CD1c-positive myeloid dendritic cell (primary cell): ENCODE measurements at regions not wholly inside any gene's neighbourhood (a gene's known extent, or its start where the extent isn't known, plus 50 kb on each side); places are given as distances from the start of the nearest gene placed in this dataset.

Experiments used
- DNase-seq: peaks from one replicate; pipeline ENCODE4 v3.0.0-alpha.2; 2016; ENCODE audit errors: extremely low spot score

DNA sequence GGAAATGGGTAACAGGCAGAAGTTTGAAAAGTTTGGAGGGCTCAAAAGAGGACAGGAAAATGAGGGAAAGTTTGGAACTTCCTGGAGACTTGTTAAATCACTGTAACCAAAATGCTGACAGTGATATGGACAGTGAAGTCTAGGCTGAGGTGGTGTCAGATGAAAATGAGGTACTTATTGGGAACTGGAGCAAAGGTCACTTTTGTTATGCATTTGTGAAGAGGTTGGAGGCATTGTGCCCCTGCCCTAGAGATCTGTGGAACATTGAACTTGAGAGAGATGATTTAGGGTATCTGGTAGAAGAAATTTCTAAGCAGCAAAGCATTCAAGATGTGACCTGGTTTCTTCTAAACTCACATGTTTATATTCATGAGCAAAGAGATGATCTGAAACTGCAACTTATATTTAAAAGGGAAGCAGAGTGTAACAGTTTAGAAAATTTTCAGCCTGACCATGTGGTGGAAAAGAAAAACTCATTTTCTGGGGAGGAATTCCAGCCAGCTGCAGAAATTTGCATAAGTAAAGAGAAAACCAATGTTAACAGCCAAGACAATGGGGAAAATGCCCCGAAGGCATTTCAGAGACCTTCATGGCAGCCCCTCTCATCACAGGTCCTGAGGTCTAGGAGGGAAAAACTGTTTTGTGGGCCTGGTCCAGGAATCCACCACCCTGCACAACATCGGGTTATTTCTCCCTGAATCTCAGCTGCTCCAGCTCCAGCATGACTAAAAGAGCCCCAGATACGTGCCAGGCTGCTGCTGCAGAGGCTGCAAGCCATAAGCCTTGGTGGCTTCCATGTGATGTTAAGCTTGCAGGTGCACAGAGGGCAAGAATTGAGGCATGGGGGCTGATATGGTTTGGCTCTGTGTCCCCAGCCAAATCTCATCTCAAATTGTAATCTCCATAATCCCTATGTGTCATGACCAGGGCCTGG lies 632.5 kb upstream of the GNPDA2 start:
- DNase-seq, result no peak

DNA sequence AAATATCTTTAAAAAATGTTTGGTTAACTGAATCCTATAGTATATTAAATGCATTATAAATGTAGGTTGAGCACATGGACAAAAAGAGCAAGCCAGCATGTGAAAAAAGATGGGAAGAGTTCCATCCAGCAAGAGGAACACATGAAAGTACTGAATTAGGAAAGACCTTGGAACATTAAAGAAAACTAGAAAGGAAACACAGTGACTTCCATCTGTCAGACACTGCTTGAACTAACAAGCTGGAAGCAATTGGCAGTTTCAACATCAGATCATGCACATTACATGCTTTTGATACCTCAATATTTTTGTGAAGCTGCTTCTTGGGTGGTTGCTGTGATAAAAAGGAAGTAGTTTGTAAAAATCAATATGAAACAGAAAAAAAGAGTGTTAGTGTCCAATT lies 626.8 kb upstream of the GNPDA2 start:
- DNase-seq, result no peak

DNA sequence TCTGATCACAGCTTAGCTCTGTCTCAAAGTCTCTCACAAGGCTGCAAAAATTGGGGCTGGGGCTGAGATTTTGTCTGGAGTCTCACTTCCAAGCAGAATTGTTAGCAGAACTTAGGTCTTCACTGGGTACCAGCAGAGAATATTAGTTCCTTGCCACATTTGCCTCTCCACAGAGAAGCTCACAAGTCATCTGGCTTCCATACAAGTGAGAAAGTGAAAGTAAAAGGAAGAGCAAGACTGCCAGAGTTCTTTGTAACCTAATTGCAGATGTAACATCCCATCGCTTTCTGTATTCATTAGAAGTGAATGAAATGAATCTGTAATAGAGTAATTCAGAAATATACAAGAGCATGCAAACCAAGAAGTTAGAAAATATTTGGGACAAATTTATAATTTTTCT lies 624.1 kb upstream of the GNPDA2 start:
- no peak for DNase-seq

DNA sequence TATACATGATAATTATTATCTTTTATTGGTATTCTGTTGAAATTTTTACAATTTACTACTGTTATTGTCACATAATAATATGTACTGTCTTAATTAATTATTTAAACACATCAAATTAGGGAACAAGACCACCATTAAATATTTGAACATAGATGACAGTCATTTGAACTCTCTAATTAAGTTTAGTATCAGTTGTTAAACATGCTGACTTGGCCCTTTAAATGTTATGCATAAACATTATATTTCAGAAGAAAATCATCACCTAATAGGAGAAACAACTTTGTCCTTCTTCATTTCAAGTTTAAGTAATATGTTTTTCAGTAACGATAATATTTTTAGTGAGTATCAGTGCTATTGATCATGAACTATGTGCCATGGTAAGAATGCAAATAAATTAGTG lies 623.5 kb upstream of the GNPDA2 start:
- no peak for DNase-seq

DNA sequence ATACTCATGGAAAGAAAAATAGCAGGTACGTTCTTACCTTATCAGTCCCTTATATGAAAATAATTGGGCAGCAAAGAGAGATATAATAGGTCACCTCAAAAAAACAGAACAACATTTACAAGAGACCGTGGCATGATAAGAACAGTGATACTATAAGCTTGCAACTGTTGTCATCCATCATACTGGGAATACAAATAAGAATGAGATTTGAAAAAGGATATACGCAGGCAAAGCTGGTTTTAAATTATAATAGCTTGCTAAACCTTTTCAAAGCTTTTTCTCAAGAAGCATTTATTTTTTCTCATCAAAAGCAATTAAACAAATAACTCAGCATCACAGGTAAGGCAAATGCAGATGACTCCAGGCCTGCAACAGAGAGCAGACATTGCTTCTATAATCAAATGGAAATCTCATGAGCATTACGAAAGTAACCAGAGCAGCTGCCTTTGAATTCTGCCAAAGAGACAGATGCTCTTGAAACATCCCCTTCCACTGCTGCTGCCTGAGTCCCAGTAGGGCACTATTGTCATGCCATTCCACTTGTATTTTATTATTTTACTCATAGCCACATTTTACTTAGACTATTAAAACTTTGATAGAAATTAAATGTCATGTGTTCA lies 620.6 kb upstream of the GNPDA2 start:
- DNase-seq, result no peak

DNA sequence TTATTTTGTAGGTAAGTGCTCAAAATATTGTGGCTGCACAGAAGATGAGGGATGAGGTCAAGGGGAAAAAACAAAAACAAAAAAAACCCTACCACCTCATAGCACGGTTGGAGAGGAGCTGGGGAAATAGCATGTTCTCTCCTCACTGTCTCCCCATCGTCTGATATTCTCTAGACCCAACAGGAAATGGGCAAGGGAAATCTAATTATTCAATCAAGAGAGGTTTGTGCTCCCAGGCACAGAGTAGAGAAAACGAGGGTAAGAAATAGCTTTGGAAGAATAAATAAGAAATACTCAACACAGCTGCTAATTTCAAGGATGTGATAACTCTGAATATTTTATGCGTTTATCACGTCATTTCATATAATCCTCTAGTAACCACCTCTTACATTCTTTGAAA lies 619.2 kb upstream of the GNPDA2 start:
- no peak for DNase-seq

DNA sequence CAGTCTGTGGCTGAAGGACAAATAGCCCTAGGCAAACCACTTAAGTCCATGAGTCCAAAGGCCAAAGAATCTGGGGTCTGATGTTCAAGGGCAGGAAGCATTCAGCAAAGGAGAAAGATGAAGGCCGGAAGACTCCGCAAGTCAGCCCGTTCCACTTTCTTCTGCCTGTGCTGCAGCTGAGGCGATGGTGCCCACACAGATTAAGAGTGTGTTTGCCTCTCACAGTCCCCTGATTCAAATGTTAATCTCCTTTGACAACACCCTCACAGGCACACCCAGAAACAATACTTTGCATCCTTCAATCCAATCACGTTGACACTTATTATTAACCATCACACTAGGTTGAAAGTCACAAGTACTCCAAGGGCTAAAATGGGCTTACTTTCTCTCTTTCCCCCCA lies 605.4 kb upstream of the GNPDA2 start:
- no peak for DNase-seq

DNA sequence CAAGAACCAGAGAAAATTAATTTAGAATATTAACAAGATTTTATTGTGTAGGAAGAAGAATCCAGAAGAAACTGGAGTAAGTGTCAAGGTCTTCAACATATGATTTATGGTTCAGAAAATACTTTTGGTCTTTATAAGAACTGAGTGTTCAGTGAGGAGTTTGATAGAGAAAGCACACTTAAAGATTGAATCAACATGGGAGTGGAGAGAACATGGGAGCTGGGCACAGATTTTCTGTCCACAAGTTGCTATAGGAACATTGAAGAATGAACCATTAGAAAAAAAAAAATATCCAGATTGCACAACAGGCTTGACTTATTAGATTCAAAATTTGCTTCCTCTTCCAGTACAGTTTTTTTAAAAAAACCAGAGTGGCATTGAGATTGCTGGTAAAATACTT lies 601.2 kb upstream of the GNPDA2 start:
- no peak for DNase-seq

DNA sequence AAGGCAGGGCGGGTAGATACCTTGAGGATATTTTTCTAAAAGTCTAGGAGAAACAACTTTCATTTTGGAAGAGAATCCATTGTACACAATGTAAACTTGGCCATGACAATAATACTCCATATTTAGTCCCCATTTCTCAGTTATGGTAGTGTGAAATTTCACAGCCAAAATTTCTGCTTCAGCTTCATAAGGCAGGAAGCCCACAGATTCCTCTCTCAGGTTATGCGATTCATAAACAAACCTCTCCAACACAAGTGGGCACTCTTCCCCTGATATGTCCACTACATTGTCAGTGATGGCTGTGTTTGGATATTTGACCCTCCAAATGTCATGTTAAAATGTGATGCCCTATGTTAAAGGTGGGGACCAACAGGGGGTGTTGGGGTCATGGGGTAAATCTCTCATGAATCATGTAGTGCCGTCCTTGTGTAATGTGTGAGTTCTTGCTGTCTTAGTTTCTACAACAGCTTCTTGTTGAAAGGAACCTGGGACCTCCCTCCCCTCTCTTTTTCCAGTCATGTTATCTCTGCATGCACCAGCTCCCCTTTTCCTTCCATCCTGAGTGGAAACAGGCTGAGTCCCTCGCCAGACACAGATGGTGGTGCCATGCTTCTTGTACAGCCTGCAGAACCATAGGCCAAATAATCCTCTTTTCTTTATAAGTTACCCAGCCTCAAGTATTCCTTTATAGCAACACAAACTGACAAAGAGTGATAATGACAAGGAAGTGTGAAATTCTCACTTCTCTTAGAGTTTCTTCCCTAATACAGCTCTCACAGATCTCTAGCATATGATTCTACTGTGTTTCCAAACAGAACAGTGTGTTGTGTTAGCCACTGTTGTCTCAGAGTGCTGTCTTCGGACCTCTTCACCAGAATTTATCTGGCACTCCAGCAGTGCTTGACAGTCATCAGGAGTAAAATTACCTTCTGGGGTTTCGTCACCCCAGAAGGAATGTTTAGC lies 598.4 kb upstream of the GNPDA2 start:
- DNase-seq, result no peak

DNA sequence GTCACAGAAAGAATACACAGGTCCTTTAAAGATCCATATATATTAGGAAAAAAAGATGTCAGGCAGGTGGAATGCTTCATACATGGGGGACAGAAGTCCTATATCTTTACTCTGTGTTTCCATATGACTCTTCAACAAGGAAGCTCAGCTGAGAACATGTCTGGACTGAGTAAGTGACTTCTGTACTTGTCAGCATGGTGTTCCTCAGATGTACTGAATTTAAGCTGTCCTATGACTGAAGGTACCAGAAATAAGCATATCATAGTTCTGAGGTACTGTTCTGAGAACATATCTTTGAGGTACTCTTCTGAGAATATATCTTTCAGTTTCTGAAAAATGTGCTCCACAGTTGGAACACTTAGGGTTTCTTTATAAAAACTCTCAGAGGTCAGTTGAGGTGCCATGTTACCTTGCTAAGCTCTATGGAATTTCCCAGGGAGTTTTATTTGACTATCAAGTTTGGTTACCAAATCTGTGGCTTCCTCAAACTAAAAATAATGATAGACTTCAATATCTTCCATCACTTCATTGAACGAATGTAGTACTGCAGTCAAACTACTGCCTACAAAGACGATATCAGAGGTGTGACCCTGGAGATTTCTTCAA lies 597.2 kb upstream of the GNPDA2 start:
- no peak for DNase-seq

DNA sequence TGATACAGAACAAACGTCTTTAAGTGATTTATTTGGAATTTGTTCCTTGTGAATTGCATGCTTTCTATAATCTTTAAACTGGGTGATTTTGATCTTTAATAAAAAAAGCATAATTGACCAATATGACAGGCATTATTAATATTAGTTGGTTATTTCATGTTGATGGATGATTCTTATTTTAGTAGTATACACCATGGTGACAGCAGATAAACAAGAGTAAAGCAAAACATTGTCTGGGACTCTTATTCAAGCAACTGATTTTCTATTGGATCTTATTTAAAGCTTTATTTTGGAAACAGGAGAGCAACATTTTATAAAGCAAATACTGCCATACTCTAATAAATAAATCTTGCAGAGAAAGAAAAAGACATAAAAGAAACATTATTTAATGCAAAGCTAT lies 591.4 kb upstream of the GNPDA2 start:
- DNase-seq, result no peak

DNA sequence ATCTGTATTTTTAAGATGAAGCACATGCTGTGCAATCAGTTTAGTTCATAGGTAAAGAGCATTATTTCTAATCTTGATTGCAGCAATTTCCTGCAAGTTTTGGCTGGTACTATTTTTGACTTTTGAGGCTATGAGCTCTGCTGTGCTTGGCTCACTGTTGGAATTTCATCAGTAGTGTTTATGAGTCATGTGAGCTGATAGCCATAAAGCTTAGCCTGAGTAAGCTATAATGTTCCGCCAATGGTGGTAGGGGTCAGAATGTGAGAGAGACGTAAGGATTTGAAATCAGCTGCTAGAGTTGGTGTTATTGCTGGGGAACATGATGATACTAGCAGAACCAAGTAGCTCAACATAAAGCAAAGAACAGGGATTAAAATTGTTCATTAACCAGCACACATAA lies 590.9 kb upstream of the GNPDA2 start:
- no peak for DNase-seq

DNA sequence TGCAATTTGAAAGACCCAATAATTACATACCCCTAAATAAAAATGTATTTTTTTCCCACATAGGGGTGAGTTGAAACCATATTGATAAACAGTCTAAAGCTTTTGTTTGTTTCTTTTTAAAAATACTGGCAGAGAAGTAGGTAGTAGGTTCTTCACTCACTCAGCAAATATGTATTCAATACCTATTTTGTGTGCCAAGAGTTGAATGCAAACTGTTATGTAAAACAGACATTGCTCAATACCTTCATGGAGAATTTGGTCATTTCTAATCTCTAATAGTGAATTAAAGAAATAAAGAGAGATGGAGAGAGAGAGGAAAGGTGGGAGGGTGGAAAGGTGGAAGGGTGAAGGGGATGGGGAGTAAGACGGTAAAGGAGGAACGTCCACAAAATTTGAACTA lies 589.9 kb upstream of the GNPDA2 start:
- DNase-seq, result no peak

DNA sequence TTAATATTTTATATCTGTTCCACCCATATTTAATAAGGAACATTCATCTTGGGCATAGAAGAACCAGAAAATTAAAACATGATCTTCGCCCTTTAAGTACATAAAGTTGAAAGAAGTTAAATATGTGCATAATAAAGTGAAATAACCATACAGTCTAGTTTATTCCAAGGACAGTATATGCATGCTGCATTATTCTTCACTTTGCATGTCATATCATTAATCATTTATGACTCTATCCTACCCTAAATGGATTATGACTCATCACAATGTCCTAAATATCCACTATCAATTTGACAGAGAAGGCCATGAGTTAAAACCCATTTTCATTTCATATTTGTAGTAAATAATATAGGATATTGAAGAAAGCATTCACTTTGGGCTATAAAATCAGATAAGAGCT lies 576.5 kb upstream of the GNPDA2 start:
- no peak for DNase-seq

DNA sequence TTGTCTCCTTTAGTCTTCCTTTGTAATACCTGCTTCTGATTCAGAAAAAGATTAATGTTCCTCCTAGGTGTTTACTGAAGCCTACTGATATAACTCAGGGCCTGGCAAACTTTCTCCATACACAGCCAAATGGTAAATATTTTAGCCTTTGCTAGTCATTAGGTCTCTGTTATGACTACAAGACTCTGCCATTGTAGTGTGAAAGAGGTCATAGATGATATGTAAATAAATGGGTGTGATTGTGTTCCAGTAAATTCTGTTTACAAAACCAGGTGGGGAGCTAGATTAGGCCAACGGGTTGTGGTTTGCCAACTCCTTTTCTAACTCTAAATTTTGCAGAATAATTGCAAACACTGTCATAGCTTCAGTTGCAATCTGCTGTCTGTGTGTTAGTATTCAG lies 568.1 kb upstream of the GNPDA2 start:
- no peak for DNase-seq

DNA sequence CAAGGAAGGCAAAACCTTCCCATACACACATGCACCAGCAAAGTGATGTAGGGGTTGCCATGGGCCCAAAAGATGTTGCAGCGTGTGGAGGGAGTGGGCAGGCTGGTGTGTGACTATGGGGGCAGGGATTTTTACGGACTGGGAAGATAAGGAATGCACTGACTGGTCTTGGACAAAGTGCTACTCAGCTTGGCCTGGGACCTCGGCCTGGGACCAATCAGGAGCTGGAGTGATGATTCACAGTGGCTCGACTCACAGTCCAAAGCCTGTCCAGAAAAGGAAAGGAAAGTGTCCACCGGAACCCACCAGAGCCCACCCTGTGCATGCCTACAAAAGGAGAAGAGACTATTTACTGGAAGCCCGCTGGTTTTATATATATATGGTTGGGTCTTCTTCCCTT lies 567.0 kb upstream of the GNPDA2 start:
- DNase-seq, result no peak

DNA sequence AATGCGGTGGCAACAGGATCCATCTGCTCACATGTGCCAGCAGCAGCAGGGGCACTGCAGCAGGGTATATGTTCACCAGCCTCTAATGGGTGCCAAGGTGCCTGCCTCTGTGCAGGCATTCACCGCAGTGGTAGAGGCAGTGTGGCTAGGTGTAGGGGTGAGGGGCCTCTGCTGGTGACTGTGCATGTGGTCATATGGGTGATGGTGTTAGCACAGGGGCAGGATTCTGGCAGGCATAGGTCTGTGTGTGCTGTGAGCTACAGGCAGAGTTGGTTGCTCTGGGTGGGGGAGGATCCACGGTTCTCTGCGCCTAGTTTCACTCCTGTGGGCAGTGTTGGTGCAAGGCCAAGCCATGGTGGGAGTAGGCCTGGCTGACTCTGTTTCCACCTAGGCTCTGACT lies 566.5 kb upstream of the GNPDA2 start:
- DNase-seq, result no peak

DNA sequence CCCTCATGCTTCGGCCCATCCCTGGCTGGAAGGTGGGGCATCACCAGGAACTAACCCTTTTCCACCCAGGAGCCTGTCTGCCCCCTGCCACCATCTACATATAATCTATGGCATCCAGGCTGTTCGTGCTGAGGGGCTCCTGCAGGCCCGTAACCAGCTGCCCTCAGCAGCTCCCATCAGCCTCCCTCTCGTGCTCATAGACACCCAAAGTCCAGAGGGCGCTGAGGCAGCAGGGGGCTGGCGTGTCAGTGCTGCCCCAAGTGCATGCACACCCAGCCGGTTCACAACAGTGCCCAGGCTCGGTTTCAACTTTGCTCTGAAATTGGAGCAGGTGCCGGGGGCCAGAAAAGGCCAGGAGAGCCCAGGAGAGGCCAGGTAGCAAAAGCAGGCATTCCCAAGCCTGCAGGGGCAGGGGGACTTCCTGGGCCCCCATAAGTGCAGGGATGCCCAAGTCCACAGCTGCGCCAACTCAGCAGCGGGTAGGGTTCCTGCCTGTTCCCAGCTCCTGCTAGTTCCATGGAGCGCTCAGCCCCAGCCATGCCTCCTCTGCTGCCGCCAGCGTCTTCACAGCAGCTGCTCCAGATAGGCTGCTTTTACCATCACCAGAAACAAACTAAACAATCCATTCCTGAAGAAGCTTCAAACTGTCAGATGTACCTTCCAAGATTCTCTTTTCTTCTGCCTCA lies 558.2 kb upstream of the GNPDA2 start:
- no peak for DNase-seq

DNA sequence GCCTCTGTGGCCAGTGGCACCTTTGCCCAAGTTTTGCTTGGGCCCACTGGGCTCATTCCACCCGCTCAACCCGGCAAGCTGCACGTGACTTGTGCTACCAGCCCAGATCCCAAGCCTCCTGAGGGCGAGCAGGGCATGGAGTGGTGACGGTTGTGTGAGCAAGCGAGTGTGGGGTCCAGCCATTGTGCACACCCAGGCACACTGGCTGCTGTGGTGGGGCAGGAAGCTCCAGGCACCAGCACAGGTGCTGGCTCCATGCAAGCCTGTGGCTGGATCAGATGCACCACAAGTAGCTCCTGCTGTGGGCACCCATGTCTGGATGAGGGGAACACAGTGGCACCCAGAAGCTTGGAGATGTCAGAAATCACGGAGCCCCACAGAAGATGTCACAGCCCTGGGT lies 557.0 kb upstream of the GNPDA2 start:
- DNase-seq, result no peak

DNA sequence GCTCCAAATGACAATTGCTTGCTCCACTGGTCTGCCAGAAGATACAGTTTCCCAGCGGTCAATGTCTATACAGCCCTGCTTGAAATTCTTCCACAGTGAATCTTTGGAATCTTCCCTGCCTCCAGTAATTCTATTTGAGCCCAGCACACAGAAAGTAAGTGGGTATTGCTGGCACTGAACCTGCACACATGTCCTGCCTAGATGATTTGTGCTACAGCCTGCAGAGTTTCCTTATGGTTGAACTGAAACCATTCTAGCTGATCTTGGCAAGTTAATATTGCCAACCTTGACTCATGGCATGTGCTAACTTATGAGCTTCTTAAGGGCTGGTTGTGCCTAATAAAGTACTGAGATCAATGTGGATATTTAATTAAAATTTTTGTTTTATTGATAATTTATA lies 553.8 kb upstream of the GNPDA2 start:
- DNase-seq, result no peak

DNA sequence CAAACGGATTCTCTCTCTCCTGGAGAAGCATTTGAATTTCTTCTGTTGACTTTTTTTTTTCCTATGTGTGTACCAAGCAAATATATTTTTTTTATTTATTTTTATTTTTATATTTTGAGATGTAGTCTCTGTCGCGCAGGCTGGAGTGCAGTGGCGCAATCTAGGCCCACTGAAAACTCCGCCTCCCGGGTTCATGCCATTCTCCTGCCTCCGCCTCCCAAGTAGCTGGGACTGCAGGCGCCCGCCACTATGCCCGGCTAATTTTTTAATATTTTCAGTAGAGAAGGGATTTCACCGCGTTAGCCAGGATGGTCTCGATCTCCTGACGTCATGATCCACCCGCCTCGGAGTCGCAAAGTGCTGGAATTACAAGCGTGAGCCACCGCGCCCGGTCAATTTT lies 549.5 kb upstream of the GNPDA2 start:
- no peak for DNase-seq
